B cell (primary cell): ENCODE measurements at regions not wholly inside any gene's neighbourhood (a gene's known extent, or its start where the extent isn't known, plus 50 kb on each side); places are given as distances from the start of the nearest gene placed in this dataset.

ENCODE experiments used
- EZH2 ChIP-seq: IDR thresholded peaks from 2 replicates; pipeline ENCODE4 v1.6.1; 2012; ENCODE audit warnings: borderline replicate concordance, low read depth, mild to moderate bottlenecking, moderate library complexity, low read length; ENCODE audit not compliant: insufficient read depth, poor library complexity, severe bottlenecking
- TF ChIP-seq, protein P1 (sequence below): fragments of 200-600 bp; IDR thresholded peaks from one replicate; pipeline ENCODE4 v1.8.0; 2022; ENCODE audit warnings: antibody characterized with exemption, mild to moderate bottlenecking

GRCh38 chr1:83791821-83792437 is 207.0 kb downstream of the TTLL7 start:
- TF ChIP-seq, protein P1, sequence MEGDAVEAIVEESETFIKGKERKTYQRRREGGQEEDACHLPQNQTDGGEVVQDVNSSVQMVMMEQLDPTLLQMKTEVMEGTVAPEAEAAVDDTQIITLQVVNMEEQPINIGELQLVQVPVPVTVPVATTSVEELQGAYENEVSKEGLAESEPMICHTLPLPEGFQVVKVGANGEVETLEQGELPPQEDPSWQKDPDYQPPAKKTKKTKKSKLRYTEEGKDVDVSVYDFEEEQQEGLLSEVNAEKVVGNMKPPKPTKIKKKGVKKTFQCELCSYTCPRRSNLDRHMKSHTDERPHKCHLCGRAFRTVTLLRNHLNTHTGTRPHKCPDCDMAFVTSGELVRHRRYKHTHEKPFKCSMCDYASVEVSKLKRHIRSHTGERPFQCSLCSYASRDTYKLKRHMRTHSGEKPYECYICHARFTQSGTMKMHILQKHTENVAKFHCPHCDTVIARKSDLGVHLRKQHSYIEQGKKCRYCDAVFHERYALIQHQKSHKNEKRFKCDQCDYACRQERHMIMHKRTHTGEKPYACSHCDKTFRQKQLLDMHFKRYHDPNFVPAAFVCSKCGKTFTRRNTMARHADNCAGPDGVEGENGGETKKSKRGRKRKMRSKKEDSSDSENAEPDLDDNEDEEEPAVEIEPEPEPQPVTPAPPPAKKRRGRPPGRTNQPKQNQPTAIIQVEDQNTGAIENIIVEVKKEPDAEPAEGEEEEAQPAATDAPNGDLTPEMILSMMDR: no peak
- no peak for TF ChIP-seq EZH2
